ENCODE measurements at regions not wholly inside any gene's neighbourhood (a gene's known extent, or its start where the extent isn't known, plus 50 kb on each side); places are given as distances from the start of the nearest gene placed in this dataset.

DNA sequence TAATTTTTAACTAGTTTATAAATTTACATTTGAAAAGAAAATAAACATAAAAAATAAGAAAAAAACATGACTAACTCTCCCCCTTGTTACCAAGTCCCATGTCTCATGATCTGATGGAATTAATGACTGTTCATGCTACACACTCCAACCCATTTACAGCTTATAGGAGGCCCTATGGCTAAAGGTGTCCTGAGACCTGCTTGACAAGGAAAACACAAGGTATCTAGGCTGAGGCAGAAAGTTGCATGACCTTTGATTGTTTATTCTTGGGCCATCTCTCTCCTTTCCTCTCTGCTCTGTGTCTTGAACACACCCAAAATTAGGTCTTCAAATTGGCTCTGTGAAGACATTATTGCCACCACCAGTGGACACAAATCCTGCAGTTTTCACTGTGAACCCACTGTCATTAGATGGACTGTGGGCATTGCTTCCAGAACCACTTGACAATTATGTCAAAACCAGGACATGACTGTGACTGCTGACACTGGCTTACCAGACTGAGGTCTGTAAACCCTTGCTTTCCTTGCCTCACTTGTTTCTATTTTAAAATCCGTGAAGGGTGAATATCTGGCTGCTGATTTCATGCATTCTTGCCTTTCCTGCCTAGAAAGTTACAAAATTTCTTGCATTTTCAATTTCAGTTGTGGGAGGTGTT lies 386.5 kb upstream of the SPRY2 start:
- TF ChIP-seq EZH2 (IDR thresholded peaks at IDR 0.05; ENCODE audit: borderline replicate concordance) = no peak
- TF ChIP-seq, protein P1, sequence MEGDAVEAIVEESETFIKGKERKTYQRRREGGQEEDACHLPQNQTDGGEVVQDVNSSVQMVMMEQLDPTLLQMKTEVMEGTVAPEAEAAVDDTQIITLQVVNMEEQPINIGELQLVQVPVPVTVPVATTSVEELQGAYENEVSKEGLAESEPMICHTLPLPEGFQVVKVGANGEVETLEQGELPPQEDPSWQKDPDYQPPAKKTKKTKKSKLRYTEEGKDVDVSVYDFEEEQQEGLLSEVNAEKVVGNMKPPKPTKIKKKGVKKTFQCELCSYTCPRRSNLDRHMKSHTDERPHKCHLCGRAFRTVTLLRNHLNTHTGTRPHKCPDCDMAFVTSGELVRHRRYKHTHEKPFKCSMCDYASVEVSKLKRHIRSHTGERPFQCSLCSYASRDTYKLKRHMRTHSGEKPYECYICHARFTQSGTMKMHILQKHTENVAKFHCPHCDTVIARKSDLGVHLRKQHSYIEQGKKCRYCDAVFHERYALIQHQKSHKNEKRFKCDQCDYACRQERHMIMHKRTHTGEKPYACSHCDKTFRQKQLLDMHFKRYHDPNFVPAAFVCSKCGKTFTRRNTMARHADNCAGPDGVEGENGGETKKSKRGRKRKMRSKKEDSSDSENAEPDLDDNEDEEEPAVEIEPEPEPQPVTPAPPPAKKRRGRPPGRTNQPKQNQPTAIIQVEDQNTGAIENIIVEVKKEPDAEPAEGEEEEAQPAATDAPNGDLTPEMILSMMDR (IDR thresholded peaks at IDR 0.05; ENCODE audit: poor library complexity) = no peak

Data from hepatocyte (in vitro differentiated cells).